SK-N-MC (cell line): ENCODE measurements at regions not wholly inside any gene's neighbourhood (a gene's known extent, or its start where the extent isn't known, plus 50 kb on each side); places are given as distances from the start of the nearest gene placed in this dataset.
"Not testable (repeated sequence)": the region's sequence is repeated elsewhere in the genome, so short reads cannot be mapped to it uniquely, and the experiment has no call there.

ENCODE experiments used
- DNase-seq: peaks from one replicate; pipeline ENCODE4 v3.0.0-alpha.2; 2011; ENCODE audit warnings: low read depth, low spot score
- H3K27ac ChIP-seq: fragments of 200-600 bp; sonication (generic); 2 replicates; pipeline ENCODE4 v1.5.1; 2016; ENCODE audit warnings: mixed run types
- H3K36me3 ChIP-seq: fragments of 200-600 bp; sonication (generic); 2 replicates; pipeline ENCODE4 v1.6.1; 2017; ENCODE audit warnings: antibody characterized with exemption, low read length, mixed read lengths; ENCODE audit not compliant: insufficient read depth
- H3K4me3 ChIP-seq: fragments of 200-600 bp; sonication (generic); 2 replicates; pipeline ENCODE4 v1.5.1; 2016
- H3K9ac ChIP-seq: fragments of 200-600 bp; sonication (generic); 2 replicates; pipeline ENCODE4 v1.8.0; 2017; ENCODE audit warnings: mixed run types, mixed read lengths; ENCODE audit not compliant: insufficient read length
- H3K9me3 ChIP-seq: fragments of 200-600 bp; sonication (generic); 2 replicates; pipeline ENCODE4 v1.6.1; 2017; ENCODE audit warnings: low read depth, mild to moderate bottlenecking, antibody characterized with exemption, low read length, moderate library complexity, mixed read lengths
- EZH2 ChIP-seq: fragments of 200-600 bp; sonication (generic); IDR thresholded peaks from one replicate; pipeline ENCODE4 v1.6.1; 2017; ENCODE audit warnings: antibody characterized with exemption
- FOXP2 ChIP-seq: optimal IDR thresholded peaks from 2 replicates; pipeline ENCODE3; 2011; ENCODE audit warnings: mild to moderate bottlenecking, moderate library complexity; ENCODE audit not compliant: insufficient read depth; ENCODE audit errors: extremely low read length, control extremely low read depth
- POLR2AphosphoS5 ChIP-seq: IDR thresholded peaks from 2 replicates; pipeline ENCODE4 v1.6.1; 2012; ENCODE audit warnings: mild to moderate bottlenecking, low read depth, low read length, borderline replicate concordance

DNA sequence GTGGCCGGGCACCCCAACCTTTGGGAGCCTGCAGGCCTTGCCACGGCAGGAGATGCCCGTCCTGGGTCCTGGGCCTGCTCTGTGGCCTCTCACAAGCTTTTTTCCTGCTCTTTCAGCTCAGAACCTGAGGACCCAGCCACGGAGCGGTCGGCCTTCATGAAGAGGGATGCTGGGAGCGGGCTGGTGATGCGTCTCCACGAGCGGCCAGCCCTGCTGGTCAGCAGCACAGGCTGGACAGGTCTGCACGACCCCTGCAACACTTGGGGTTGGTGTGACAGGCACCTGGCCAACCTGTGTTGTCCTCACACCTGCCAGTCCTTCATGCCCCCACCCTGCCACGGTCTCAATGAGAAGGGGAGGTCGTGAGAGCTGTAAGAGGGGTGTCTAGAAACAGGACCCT is 170.0 kb downstream of the ADRA2C start:
- Histone ChIP-seq H3K27ac (no peak overlapping the region), H3K9ac (no peak overlapping the region), H3K36me3 (no peaks in the 10 kb centered on the region), H3K9me3 (no peaks in the 10 kb centered on the region), H3K4me3 (no peak overlapping the region)
- TF ChIP-seq POLR2AphosphoS5 (no peak), FOXP2 (no peak), EZH2 (no peak)
- no peak for DNase-seq

GRCh38 chr4:3937849-3938562 is 171.8 kb downstream of the ADRA2C start:
- H3K27ac ChIP-seq, H3K4me3 ChIP-seq, H3K36me3 ChIP-seq: not testable (repeated sequence)

GRCh38 chr4:3938676-3939075 is 172.5 kb downstream of the ADRA2C start:
- not testable (repeated sequence) for H3K9me3 ChIP-seq, H3K9ac ChIP-seq, H3K36me3 ChIP-seq, H3K4me3 ChIP-seq, H3K27ac ChIP-seq, DNase-seq

More at GRCh38 chr4:3937849-3938562, 171.8 kb downstream of the ADRA2C start:
- not testable (repeated sequence) for H3K9ac ChIP-seq, H3K9me3 ChIP-seq, DNase-seq

GRCh38 chr4:3939954-3940591 is 173.9 kb downstream of the ADRA2C start:
- DNase-seq, H3K9ac ChIP-seq, H3K9me3 ChIP-seq, H3K27ac ChIP-seq, H3K4me3 ChIP-seq, H3K36me3 ChIP-seq: not testable (repeated sequence)

DNA sequence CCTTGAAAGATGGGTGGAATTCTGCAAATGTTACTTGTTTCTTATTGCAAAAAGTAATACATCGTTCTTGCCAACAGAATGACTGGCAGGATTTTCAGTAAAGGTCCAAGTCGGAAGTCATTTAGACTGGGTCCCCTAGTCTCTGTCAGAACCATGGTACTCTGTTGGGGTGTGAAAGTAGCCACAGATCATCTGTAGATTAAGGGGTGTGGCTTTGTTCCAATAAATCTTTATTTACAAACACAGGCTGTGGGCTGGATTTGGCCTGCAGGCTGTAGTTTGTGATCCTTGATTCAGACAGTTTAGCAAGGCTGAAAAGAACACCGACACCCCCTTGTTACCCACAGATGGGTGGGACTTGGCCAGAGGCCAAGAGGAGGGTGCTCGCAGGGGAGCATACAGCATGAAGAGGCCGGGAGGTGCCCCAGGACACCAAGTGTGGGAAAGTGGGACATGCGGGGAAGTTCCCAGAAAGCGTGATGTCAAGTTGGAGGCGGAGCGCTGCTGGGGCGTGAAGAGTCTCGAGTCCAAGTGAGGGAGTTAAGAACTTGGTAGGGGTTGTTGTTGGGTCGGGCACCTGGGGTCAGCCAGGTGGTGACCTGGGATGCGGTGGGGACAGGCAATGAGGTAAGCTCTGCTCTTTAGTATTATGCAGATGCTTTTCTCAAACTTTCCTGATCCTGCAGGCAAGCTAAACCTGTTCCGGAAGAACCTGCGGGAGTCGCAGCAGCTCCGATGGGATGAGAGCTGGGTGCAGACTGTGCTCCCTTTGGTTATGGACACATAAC is 175.7 kb downstream of the ADRA2C start:
- not testable (repeated sequence) for H3K36me3 ChIP-seq, H3K27ac ChIP-seq, DNase-seq, H3K4me3 ChIP-seq, H3K9me3 ChIP-seq, H3K9ac ChIP-seq

DNA sequence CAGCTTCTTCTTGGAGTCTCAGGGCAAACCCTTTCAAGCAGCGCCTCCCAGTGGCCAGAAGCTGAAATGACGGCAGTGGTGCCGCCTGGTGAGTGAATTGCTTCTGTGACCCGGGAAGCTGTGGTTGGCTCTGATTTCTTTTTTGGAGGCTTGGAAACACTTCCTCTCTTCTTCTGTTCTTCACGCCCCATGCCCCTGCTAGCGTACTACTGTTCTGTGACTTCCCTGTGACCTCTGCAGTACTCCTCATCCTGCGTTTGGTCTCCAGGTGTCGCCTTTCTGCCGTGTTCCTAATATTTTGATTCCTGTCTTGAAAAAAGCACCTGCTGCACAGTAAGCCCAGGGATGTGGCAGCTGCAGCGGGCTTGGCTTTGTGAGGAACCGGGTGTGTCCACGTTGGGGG is 176.4 kb downstream of the ADRA2C start:
- not testable (repeated sequence) for H3K9ac ChIP-seq, H3K9me3 ChIP-seq, DNase-seq, H3K36me3 ChIP-seq, H3K4me3 ChIP-seq, H3K27ac ChIP-seq

DNA sequence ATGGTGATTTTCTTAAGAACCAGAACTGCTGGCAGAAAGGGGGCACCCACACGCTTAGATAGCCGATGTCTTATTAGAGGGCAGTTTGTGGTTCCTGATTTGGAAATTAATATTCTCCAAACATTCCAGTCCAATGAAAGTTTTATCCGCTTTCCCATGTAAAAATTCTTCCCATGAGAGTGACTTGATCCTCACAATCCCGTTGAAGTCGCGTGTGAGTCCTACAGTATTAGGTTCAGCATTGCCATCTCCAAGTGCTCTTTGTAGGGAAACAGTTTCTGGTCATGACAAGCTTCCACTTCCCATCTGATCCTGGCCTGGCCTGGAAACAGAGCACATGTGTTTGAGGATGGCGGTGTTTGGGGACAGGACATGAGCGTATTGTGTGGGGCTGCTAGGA is 176.9 kb downstream of the ADRA2C start:
- H3K9me3 ChIP-seq, H3K9ac ChIP-seq, H3K27ac ChIP-seq, H3K36me3 ChIP-seq, H3K4me3 ChIP-seq, DNase-seq: not testable (repeated sequence)

GRCh38 chr4:3945511-3946290 is 179.5 kb downstream of the ADRA2C start:
- Histone ChIP-seq H3K4me3 (no peak overlapping the region), H3K27ac (no peak overlapping the region), H3K9ac (no peak overlapping the region), H3K36me3 (no peaks in the 10 kb centered on the region), H3K9me3 (no peaks in the 10 kb centered on the region)
- DNase-seq: no peak
- no peak for TF ChIP-seq EZH2
- no peak for TF ChIP-seq POLR2AphosphoS5
- TF ChIP-seq FOXP2: no peak

- not testable (repeated sequence) for H3K9ac ChIP-seq, H3K27ac ChIP-seq, DNase-seq, H3K4me3 ChIP-seq, H3K9me3 ChIP-seq, H3K36me3 ChIP-seq
Observed at GRCh38 chr4:3946553-3946952, 180.4 kb downstream of the ADRA2C start.

GRCh38 chr4:3947761-3948160 is 181.6 kb downstream of the ADRA2C start:
- not testable (repeated sequence) for H3K27ac ChIP-seq, H3K36me3 ChIP-seq, H3K9ac ChIP-seq, H3K9me3 ChIP-seq, H3K4me3 ChIP-seq, DNase-seq

DNA sequence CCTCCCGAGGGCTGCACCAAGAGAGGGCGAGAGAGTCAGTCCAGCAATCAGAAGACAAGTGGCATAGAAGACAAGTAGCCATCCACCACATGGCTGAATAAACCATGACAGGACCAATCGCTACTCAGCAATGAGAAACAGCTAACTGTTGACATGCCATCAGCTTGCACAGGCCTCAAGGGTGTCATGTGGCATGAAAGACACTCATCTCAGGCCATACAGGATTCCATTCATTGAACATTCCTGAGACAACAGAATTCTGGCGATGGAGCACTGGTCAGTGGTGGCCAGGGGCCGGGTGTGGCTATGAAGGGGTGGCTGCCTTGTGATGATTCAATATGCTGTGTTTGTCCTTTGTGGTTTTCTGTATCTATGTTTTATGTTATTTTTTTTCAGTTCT is 182.0 kb downstream of the ADRA2C start:
- not testable (repeated sequence) for H3K4me3 ChIP-seq, H3K9me3 ChIP-seq, H3K9ac ChIP-seq, DNase-seq, H3K27ac ChIP-seq, H3K36me3 ChIP-seq

GRCh38 chr4:3949916-3950315 is 183.7 kb downstream of the ADRA2C start:
- not testable (repeated sequence) for H3K36me3 ChIP-seq, H3K9me3 ChIP-seq, H3K4me3 ChIP-seq, H3K9ac ChIP-seq, H3K27ac ChIP-seq, DNase-seq
